G401.6 (cell line): ENCODE measurements at regions not wholly inside any gene's neighbourhood (a gene's known extent, or its start where the extent isn't known, plus 50 kb on each side); places are given as distances from the start of the nearest gene placed in this dataset.

Experiments used
- FAIRE-seq: peaks from 2 replicates; lab custom pipeline; 2012; peaks lifted over from hg19 to GRCh38; lab: Jason Lieb, UNC

GRCh38 chr1:88398338-88398737 lies 285.7 kb upstream of the PKN2 start:
- no peak for FAIRE-seq

- FAIRE-seq = no peak
Measured at GRCh38 chr1:88399690-88400089, 284.4 kb upstream of the PKN2 start.

- no peak for FAIRE-seq
Measured at GRCh38 chr1:88401313-88401712, 282.8 kb upstream of the PKN2 start.

- FAIRE-seq = no peak
Measured at GRCh38 chr1:88404582-88404981, 279.5 kb upstream of the PKN2 start.

GRCh38 chr1:88407248-88407647 lies 276.8 kb upstream of the PKN2 start:
- no peak for FAIRE-seq

- FAIRE-seq = no peak
Measured at GRCh38 chr1:88421997-88422396, 262.1 kb upstream of the PKN2 start.

GRCh38 chr1:88433556-88433955 lies 250.5 kb upstream of the PKN2 start:
- no peak for FAIRE-seq

- no peak for FAIRE-seq
Measured at GRCh38 chr1:88434836-88435235, 249.2 kb upstream of the PKN2 start.

- FAIRE-seq = no peak
Measured at GRCh38 chr1:88441022-88441421, 243.1 kb upstream of the PKN2 start.

- FAIRE-seq = no peak
Measured at GRCh38 chr1:88451856-88452255, 232.2 kb upstream of the PKN2 start.

GRCh38 chr1:88453295-88453694 lies 230.8 kb upstream of the PKN2 start:
- FAIRE-seq = no peak

- no peak for FAIRE-seq
Measured at GRCh38 chr1:88454781-88455180, 229.3 kb upstream of the PKN2 start.

GRCh38 chr1:88455621-88456256 lies 228.3 kb upstream of the PKN2 start:
- no peak for FAIRE-seq

GRCh38 chr1:88457197-88457596 lies 226.9 kb upstream of the PKN2 start:
- no peak for FAIRE-seq

GRCh38 chr1:88461007-88461406 lies 223.1 kb upstream of the PKN2 start:
- FAIRE-seq = no peak

GRCh38 chr1:88462096-88462487 lies 222.0 kb upstream of the PKN2 start:
- FAIRE-seq = no peak

GRCh38 chr1:88462488-88463261 lies 221.4 kb upstream of the PKN2 start:
- FAIRE-seq = no peak

GRCh38 chr1:88463401-88463985 lies 220.6 kb upstream of the PKN2 start:
- no peak for FAIRE-seq

GRCh38 chr1:88466011-88466410 lies 218.1 kb upstream of the PKN2 start:
- no peak for FAIRE-seq

- no peak for FAIRE-seq
Measured at GRCh38 chr1:88466899-88467580, 217.0 kb upstream of the PKN2 start.

- FAIRE-seq = no peak
Measured at GRCh38 chr1:88472298-88472697, 211.8 kb upstream of the PKN2 start.

- no peak for FAIRE-seq
Measured at GRCh38 chr1:88472714-88473113, 211.4 kb upstream of the PKN2 start.
